Endothelial cell of umbilical vein (primary cell): ENCODE measurements at regions not wholly inside any gene's neighbourhood (a gene's known extent, or its start where the extent isn't known, plus 50 kb on each side); places are given as distances from the start of the nearest gene placed in this dataset.

Experiments
- BruUV-seq: library from RNA; stranded (reverse); fragments of 400-500 nt; replicated peaks from 2 replicates; lab custom pipeline; 2021; lab: Mats Ljungman, UMichigan
- CTCF ChIA-PET: fragments of 300-600, 350-600 bp; sonication (Branson Sonifier 250); formaldehyde crosslinking; loops from one replicate; lab custom pipeline; 2021; ENCODE audit warnings: antibody characterized with exemption, inconsistent platforms; lab: Charles Lee
- POLR2A ChIA-PET: fragments of 300-600, 350-600 bp; sonication (Branson Sonifier 250); formaldehyde crosslinking; loops from one replicate; lab custom pipeline; 2021; ENCODE audit warnings: antibody characterized with exemption, inconsistent platforms; lab: Charles Lee
- DNase-seq: peaks from one replicate; pipeline ENCODE4 v3.0.0-alpha.2; 2011; ENCODE audit warnings: low read depth, low spot score
- FAIRE-seq: peaks from 2 replicates; lab custom pipeline; 2011; peaks lifted over from hg19 to GRCh38; lab: Jason Lieb, UNC
- H2AFZ ChIP-seq: 2 replicates; pipeline ENCODE4 v1.6.0; 2012; ENCODE audit warnings: low read depth, low read length, control low read depth, inconsistent platforms
- H3K27ac ChIP-seq: 2 replicates; pipeline ENCODE4 v1.5.1; 2011; ENCODE audit warnings: low read depth, mild to moderate bottlenecking, control low read depth, low read length, moderate library complexity; ENCODE audit not compliant: insufficient read depth
- H3K27me3 ChIP-seq, 2 experiments: 2 replicates each; pipeline versions ENCODE4 v1.6.0 to v1.6.1; 2011; ENCODE audit warnings: low read length in 2 of 2, mixed read lengths in 1 of 2; ENCODE audit not compliant: control insufficient read depth in 2 of 2, insufficient read depth in 2 of 2
- H3K36me3 ChIP-seq, 2 experiments: 2 replicates in 1 of 2; 3 replicates in 1 of 2; pipeline ENCODE4 v1.5.1; 2011; ENCODE audit warnings: low read length in 2 of 2, mild to moderate bottlenecking in 1 of 2, moderate library complexity in 1 of 2; ENCODE audit not compliant: control insufficient read depth in 2 of 2, insufficient read depth in 2 of 2; ENCODE audit errors: extremely low read depth in 1 of 2
- H3K4me1 ChIP-seq: 3 replicates; pipeline ENCODE4 v1.5.1; 2011; ENCODE audit warnings: mild to moderate bottlenecking, low read length; ENCODE audit not compliant: control insufficient read depth, insufficient read depth; ENCODE audit errors: extremely low read depth
- H3K4me2 ChIP-seq: 2 replicates; pipeline ENCODE4 v1.6.1; 2011; ENCODE audit warnings: low read length, control low read depth, mixed read lengths; ENCODE audit not compliant: insufficient read depth
- H3K4me3 ChIP-seq, 3 experiments: fragments of 200-600 bp in 1 of 3; sonication (generic), shearing (Covaris generic) in 1 of 3; replicated peaks in 1 of 3; 2 replicates each; pipeline ENCODE4 v1.5.1; 2011 to 2016; ENCODE audit warnings: control low read depth in 3 of 3, low read length in 3 of 3, mild to moderate bottlenecking in 2 of 3, inconsistent platforms in 1 of 3, low read depth in 1 of 3, moderate library complexity in 1 of 3; ENCODE audit not compliant: insufficient read depth in 1 of 3
- H3K79me2 ChIP-seq: 2 replicates; pipeline ENCODE4 v1.6.0; 2012; ENCODE audit warnings: low read length, inconsistent platforms; ENCODE audit not compliant: control insufficient read depth, insufficient read depth
- H3K9ac ChIP-seq: replicated peaks from 2 replicates; pipeline ENCODE3; 2011; ENCODE audit warnings: low read length, control low read depth; ENCODE audit not compliant: insufficient read depth; ENCODE audit errors: extremely low read depth
- H3K9me1 ChIP-seq: replicated peaks from 3 replicates; pipeline ENCODE4 v1.6.0; 2011; ENCODE audit warnings: mild to moderate bottlenecking, low read length; ENCODE audit not compliant: control insufficient read depth, insufficient read depth; ENCODE audit errors: extremely low read depth
- H3K9me3 ChIP-seq: replicated peaks from 2 replicates; pipeline ENCODE4 v1.5.1; 2012; ENCODE audit warnings: low read length, inconsistent platforms; ENCODE audit not compliant: control insufficient read depth, insufficient read depth
- H4K20me1 ChIP-seq: replicated peaks from 2 replicates; pipeline ENCODE3; 2011; ENCODE audit warnings: mild to moderate bottlenecking, low read length; ENCODE audit not compliant: control insufficient read depth, insufficient read depth; ENCODE audit errors: extremely low read depth
- EZH2 ChIP-seq: IDR thresholded peaks from 2 replicates; pipeline ENCODE4 v1.6.1; 2012; ENCODE audit warnings: borderline replicate concordance, low read depth, mild to moderate bottlenecking, moderate library complexity, low read length, inconsistent platforms; ENCODE audit not compliant: severe bottlenecking
- FOS ChIP-seq: IDR thresholded peaks from 2 replicates; pipeline ENCODE4 v1.6.1; 2011; ENCODE audit warnings: mild to moderate bottlenecking, low read length, moderate library complexity, borderline replicate concordance; ENCODE audit not compliant: insufficient read depth
- GATA2 ChIP-seq: IDR thresholded peaks from 2 replicates; pipeline ENCODE4 v1.7.0; 2011; ENCODE audit warnings: low read depth, mild to moderate bottlenecking, moderate library complexity, mixed read lengths, low read length; ENCODE audit not compliant: insufficient read length, insufficient read depth
- JUN ChIP-seq: IDR thresholded peaks from 2 replicates; pipeline ENCODE4 v1.6.1; 2011; ENCODE audit warnings: borderline replicate concordance, low read depth; ENCODE audit not compliant: insufficient read length, insufficient read depth
- MAX ChIP-seq: IDR thresholded peaks from 2 replicates; pipeline ENCODE4 v1.6.1; 2011; ENCODE audit not compliant: insufficient read depth, insufficient read length
- MYC ChIP-seq: IDR thresholded peaks from one replicate; pipeline ENCODE4 v1.6.1; 2011; ENCODE audit warnings: mild to moderate bottlenecking, low read depth, low read length
- POLR2A ChIP-seq: IDR thresholded peaks from 2 replicates; pipeline ENCODE4 v1.6.1; 2012; ENCODE audit warnings: low read depth, mild to moderate bottlenecking, control low read depth, low read length
- POLR2AphosphoS5 ChIP-seq: IDR thresholded peaks from 2 replicates; pipeline ENCODE4 v1.6.1; 2012; ENCODE audit warnings: low read depth, mild to moderate bottlenecking, control low read depth, low read length, moderate library complexity; ENCODE audit not compliant: insufficient read depth
- dilution Hi-C: fragments of 300-500 bp; cut with MboI; formaldehyde crosslinking; loops from one replicate; pipeline ENCODE4 v1.15.0; 2019; ENCODE audit warnings: low sequenced_read_pairs; ENCODE audit not compliant: extremely low pct_ligation_motif_present
- intact Hi-C: fragments of 100-400 bp; cut with micrococcal nuclease; formaldehyde crosslinking; loops from one replicate; pipeline ENCODE4 v1.10.0; 2022
- TF ChIP-seq, protein P1 (sequence below), 2 donors: IDR thresholded peaks; 1 replicate in 1 of 2; 2 replicates in 1 of 2; pipeline ENCODE4 v1.5.1; 2011; ENCODE audit warnings: low read length in 2 of 2, mild to moderate bottlenecking in 2 of 2, moderate library complexity in 2 of 2, control low read depth in 1 of 2, inconsistent platforms in 1 of 2, low read depth in 1 of 2; ENCODE audit not compliant: insufficient read depth in 1 of 2; ENCODE audit errors: extremely low read depth in 1 of 2

- BruUV-seq = no TSS peak
- H3K27me3 ChIP-seq = no peaks in the 10 kb centered on the region
- dilution Hi-C loops (no loop called here), intact Hi-C loops (no loop called here)
- no peaks in the 10 kb centered on the region for H3K9me3 ChIP-seq
- no peak overlapping the region for H3K4me3 ChIP-seq
- H3K27ac ChIP-seq = no peak overlapping the region
- no peak for FAIRE-seq
- no peaks in the 10 kb centered on the region for H3K36me3 ChIP-seq
- DNase-seq = no peak
- H3K4me2 ChIP-seq = no peak overlapping the region
- ChIA-PET POLR2A (no interaction called here), CTCF (no interaction called here)
- H3K9me1 ChIP-seq = no peaks in the 10 kb centered on the region
- H2AFZ ChIP-seq = no peak overlapping the region
- peaks cover 9% of the 10 kb centered on the region for H3K4me1 ChIP-seq
- H4K20me1 ChIP-seq = no peaks in the 10 kb centered on the region
- H3K79me2 ChIP-seq = no peaks in the 10 kb centered on the region
- no peak for TF ChIP-seq JUN
- no peak for TF ChIP-seq POLR2A
- no peak for TF ChIP-seq MYC
- no peak for TF ChIP-seq FOS
- no peak for TF ChIP-seq EZH2
- TF ChIP-seq, protein P1, sequence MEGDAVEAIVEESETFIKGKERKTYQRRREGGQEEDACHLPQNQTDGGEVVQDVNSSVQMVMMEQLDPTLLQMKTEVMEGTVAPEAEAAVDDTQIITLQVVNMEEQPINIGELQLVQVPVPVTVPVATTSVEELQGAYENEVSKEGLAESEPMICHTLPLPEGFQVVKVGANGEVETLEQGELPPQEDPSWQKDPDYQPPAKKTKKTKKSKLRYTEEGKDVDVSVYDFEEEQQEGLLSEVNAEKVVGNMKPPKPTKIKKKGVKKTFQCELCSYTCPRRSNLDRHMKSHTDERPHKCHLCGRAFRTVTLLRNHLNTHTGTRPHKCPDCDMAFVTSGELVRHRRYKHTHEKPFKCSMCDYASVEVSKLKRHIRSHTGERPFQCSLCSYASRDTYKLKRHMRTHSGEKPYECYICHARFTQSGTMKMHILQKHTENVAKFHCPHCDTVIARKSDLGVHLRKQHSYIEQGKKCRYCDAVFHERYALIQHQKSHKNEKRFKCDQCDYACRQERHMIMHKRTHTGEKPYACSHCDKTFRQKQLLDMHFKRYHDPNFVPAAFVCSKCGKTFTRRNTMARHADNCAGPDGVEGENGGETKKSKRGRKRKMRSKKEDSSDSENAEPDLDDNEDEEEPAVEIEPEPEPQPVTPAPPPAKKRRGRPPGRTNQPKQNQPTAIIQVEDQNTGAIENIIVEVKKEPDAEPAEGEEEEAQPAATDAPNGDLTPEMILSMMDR (IDR thresholded peaks at IDR 0.05; ENCODE audit: extremely low read depth in 1 of 2, insufficient read depth in 1 of 2, low read depth in 1 of 2, low read length in 2 of 2) = no peak
- TF ChIP-seq GATA2 = no peak
- TF ChIP-seq POLR2AphosphoS5 = no peak
- TF ChIP-seq MAX = no peak
- H3K9ac ChIP-seq = no peak overlapping the region
Observed at GRCh38 chr2:160628811-160629210, 135.2 kb upstream of the RBMS1 start.
